Activated CD4-positive, alpha-beta T cell treated with anti-CD3 and anti-CD28 coated beads for 48 hours (primary cell): ENCODE measurements at regions not wholly inside any gene's neighbourhood (a gene's known extent, or its start where the extent isn't known, plus 50 kb on each side); places are given as distances from the start of the nearest gene placed in this dataset.
"Not testable (repeated sequence)": the region's sequence is repeated elsewhere in the genome, so short reads cannot be mapped to it uniquely, and the experiment has no call there.

ENCODE experiments used
- DNase-seq: peaks from one replicate; pipeline ENCODE4 v3.0.0-alpha.2; 2020

DNA sequence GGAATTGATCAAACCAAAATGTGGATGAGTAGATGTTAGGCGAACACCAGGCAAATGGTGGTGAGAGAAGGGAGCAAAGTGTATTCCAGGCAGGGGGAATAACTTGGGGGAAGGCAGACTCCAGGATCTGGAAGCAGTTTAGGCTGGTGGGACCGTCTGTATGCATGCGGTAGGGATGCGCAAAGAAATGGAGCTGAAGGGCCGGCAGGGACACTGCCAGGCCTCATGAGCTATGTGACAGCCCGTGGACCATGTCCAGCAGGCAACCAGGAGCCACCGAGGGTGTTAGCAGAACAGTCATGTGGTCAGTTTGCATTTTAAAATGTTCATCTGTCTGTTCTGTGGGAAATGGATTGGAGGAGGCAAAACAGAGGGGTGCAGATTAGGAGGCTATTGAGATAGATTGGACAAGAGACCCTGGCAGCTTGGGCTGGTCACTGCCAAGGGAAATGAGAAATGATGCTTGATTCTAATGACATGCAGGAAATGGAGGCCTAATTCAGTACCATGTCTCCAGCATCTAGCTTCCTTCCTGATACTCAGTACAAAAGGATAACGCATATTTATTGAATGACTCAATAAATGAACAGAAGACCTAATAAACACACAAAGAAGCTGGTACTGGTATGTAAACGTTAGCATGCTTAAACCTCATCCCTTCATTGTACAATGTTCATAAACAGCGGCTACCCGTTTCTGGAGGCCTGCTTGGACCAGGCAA lies 412.4 kb downstream of the BUD13 start:
- no peak for DNase-seq

DNA sequence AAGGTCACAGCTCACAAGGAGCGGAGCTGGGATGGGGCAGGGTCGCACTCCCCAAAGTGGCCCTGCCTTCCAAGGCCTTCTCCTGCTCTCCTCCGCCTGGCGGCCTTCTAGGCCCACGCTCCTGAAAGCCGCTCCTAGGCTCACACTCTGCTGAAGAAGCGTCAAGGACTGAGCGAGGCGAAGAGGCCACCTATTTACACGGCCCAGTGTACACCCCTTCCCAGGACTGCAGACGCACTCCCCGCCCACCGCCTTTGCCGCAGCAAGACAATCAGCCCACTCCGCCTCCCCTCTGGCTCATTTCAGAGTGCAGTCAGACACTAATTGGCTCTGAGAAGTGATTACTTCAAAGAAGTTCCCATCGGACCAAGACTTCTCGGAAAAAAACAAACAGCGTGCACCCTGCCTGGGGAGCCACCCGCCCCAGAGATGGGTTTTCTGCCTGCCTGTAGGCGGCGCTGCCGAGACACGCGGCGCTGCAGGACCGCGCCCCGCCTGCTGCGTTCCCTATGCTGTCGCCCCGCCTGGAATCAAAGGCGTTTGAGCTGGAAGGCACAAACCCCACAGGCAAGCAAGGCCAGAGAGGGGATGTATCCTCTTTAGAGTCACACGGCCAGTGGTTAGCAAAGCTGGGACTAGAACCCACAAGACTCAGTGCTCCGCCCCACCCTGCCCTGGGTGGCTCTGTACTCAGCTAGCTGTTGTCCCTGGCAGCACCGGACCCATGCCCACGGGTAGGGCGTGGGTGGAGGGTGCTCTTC lies 414.8 kb downstream of the BUD13 start:
- peak; percentile 9 for DNase-seq

DNA sequence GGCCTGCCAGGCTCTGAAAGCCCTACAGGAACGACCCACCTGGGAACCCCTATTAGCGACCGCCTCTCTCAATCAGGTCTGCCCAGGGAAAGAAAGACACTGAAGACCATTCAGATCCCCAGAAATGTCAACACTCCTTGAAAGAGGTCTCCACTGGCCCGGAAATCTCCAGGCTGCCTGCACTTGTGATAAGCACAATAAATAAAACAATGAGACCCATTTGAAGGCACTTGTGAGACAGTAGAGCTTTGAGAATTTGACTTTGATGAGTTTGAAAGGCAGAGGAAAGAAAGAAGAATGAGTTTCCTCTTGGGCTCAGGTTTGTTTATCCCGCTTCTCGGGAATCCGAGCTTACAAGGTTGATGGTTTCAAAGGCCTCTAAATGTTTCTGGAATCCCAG lies 416.3 kb downstream of the BUD13 start:
- DNase-seq: no peak

DNA sequence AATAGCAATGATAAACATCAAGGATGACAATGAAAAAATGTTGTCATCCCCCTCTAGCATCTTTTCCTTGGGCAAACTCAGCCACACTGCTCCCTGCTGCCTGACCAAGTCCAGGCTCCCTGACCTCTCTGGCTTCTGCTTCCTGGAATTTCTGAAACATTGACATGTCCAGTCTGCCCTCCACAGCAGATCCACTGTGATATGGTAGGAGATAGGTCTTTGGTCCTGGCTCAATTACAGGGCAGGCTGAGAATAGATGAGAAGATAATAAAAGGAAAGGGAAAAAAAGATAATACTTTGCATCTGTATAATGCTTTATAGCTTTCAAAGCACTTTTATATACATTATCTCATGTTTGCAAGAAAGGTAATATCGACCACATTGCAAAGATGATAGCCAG lies 417.7 kb downstream of the BUD13 start:
- no peak for DNase-seq

DNA sequence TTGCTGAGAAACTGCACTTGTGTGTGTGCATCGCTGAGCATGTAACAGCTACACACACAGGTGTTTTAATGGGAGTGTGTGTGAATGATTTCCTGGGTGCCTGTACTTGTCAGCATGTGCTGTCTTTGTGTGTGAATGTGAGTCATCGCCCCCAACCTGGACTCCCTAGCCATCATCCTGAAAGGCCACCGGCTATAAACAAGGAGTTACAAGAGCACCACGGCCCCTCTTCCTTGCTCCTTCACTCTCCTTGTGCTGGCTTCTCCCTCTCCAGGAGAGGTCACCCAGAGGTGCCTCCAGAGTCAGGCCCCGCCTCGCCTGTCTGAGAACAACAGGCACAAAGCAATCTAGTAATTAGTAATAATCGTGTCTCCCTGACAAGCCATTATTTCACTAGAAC lies 419.2 kb downstream of the BUD13 start:
- DNase-seq: no peak

DNA sequence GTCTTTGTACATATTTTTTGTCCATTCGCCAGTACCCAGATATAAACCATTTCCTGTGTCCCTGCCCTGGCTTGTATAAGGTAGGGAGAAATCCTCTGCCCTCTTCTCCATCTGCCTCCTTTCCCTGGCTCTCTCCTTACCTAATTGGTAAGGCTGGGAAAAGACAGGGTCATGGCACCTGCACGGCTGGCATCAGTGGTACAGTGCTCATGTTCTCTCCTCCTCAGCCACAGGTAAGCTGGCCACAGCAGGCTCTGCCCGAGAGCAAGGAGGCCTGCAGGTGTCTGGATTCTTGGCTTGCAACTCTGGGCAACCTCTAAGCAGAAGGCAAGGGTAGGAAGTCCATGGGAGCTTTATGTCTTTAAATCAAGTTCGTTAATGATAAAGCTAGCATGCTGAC lies 419.9 kb downstream of the BUD13 start:
- no peak for DNase-seq

DNA sequence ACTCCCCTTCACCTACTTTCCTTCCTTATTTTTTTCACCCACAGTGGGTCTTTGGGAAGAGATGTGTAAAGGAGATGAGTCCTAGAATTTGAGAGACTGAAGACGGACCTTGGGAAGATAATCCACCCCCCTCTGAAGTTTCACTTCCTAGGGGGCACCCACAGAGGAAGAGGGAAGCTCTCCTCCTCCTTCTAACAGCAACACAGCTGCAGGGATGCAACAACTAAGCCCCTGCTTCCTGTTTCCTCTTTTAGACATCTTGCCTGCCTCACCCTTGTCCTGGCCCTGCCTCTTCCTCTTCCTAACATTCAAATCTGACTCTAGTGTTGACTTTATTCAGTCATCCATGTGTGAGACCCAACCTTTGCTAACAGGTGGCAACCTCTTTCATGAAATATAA lies 424.6 kb downstream of the BUD13 start:
- DNase-seq: no peak

DNA sequence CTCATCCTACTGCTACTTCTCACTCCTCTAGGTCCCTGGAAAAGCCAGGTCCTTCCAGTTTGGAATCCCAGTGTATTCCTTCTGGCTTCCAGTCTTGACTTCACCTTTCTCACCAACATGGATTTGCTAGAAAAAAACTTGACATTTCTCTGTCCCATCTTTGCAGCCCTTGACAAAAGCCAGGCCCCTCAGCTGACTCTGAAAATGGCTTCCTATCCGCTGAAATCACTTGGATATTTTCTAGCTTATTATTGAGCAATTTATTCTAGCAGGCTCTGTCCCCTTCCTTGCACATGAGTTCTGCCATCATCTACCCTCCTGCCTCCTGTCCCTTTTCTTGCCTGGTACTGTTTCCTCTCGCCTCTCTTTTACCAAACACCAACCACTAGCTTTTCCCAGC lies 427.2 kb downstream of the BUD13 start:
- DNase-seq: no peak

DNA sequence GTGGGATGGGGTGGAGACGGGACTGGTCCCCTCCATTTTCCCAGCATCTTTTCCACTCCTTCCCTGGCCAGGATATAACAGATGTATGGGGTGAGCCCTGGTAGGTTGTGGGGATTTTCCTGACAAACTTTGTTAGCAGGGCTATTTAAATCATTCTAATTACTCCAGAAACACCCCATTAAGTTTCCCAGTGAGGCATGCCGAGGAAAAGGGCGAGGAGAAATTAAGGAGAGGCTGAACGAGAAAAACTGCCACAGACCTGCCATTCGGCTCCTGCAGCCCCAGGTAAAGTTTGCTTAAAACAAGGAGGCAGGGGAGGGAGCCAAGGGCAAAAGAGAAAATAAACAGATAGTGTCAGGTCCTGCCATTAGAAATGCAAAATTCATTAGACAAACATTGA lies 428.2 kb downstream of the BUD13 start:
- DNase-seq: no peak

DNA sequence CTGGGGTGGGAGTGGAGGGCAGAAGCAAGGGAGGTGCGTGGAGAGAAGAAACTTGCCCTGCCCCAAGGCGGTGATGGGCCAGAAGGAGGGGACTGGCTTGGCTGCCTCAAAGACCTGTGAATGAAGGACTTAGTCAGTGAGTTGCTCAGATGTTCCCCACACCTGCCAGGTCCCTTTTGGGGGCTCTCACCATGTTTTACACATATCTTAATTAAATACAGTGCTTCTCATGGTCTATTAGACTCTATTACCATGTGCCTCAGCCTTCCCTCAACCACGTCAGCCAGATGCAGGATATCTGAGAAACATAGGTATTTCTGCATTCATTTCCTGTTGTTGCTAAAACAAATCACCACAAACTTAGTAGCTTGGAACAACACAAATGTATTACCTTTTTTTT lies 429.5 kb downstream of the BUD13 start:
- DNase-seq: no peak

DNA sequence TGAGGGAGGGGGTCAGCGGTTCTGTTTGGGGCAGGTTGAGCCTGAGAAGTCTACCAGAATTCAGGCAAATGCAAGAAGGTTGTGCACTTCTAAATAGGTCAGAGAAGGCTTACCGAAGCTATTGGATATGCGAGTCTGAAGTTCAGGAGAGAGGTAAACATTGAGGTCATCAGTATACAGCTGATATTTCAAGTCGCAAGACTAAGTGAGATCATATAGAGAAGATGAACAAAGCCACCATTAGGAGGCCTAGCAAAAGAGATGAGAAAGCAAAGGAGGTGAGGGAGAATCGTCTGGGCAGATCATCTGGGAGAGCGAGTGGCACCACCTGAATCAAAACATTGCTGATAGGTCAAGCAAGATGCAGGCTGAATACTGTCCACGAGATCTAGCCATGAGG lies 430.6 kb downstream of the BUD13 start:
- DNase-seq: no peak

DNA sequence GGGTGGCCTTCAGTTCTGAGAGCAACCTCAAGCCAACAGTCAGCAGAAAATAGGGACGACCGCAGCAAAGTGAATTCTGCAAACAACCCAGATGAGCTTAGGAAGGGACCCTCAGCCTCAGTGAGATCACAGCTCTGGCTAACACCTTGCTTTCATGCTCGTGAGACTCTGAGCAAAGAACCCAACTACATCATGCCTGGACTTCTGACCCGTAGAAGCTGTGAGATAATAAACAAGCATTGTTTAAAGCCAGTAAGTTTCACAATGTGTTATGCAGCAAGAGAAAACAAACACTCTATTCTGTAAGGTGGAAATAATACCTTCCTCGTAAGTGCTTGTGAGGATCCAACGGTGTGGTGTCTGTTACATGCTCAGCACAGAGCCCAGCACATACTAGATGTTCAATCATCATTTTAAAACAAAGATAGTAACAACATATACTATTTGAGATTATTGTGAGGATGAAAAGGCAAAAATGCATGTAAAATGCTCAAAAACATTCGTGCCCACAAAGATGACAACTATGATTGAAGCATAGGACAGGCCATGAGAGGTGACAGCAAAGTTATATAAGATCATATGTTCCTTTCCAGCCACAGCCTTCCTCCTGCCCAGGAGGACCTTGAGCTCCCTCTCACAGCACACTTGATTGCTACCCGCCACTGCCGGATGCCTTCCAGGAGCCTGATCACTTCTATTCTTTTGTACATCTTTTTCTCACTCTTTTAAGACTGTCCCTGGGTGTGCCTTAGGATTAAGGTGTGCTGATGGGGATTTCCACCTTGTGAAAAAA lies 433.3 kb downstream of the BUD13 start:
- no peak for DNase-seq

DNA sequence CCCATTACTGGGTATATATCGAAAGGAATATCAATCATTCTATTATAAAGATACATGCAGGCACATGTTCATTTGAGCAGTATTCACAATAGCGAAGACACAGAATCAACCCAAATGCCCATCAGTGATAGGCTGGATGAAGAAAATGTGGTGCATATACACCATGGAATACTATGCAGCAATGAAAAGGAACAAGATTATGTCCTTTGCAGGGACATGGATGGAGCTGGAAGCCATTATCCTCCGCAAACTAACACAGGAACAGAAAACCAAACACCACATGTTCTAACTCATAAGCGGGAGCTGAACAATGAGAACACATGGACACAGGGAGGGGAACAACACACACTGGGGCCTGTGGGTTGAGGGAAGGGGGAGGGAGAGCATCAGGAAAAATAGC lies 434.3 kb downstream of the BUD13 start:
- not testable (repeated sequence) for DNase-seq

DNA sequence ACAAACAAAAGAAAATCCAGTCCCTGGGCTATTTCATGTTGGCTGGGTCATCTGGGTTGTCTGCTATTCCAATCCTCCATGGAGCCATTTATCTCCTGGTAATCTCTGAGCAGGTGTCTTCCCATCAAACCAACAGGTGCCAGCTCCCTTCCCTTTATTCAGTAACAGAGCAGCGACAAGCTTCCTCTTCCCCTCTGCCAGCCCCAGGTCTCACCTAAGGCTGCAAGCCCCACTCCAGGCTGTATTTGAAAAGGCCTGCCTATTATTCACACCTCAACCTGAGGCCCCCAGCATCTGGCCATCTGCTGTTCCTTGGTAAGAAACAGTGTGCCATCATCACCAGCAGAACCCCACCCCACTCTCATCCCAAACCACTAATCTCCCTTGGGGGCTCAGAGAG lies 436.2 kb downstream of the BUD13 start:
- no peak for DNase-seq

DNA sequence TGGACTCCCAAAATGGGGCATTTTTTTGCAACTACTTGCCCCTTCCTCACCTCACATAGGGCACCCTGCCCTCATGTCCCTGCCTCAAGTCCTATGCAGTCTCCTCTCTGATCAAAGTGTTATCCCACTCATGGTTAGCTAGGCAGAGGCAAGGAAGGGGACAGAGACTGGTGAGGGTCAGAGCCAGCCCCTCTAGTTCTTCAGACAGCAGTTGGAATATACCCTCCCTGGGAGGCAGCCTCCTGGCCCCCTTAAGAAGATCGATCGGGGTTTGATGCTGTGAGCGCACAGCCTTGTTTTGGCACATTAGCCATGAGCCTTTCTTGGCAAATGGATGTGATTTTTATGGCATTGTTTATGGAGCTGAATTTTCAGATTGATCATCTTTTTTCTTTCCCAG lies 436.9 kb downstream of the BUD13 start:
- no peak for DNase-seq

DNA sequence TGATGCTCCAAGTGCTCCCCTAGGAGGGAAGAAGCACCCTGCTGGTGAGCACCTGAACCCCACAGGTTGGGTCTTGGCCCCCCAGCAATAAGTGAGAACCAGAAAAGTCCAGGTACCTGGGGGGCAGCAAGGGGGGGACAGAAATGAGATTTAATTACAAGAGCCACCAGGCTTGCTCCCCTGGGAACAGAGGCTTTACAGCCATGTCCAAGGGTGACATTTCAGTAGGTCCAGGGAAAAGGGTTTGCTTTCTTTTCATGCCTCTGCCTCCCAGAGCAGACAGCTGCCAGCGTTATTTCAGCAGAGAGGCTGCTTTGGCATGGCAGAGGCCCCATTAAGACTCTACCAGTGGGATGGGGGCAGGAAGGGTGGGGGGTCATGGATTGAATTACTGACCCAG lies 437.7 kb downstream of the BUD13 start:
- no peak for DNase-seq

DNA sequence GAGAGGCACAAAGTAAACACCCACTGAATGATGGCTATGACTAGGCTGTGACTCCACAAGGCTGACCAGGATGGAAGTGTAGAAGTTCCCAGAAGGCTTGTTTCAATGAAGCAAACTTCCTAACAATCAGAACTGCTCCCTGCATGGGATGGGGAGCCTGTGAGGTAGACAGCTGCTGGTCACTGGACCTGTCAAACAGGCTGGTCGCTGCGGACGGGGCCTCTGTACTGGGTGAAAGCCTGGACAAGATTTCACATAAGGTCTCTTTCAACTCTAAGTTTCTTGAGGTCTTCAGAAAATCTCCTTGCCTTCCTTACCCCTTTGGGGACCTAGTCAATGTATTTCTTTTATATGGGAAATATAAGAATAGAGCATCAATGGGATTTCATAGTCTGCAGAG lies 438.2 kb downstream of the BUD13 start:
- no peak for DNase-seq

DNA sequence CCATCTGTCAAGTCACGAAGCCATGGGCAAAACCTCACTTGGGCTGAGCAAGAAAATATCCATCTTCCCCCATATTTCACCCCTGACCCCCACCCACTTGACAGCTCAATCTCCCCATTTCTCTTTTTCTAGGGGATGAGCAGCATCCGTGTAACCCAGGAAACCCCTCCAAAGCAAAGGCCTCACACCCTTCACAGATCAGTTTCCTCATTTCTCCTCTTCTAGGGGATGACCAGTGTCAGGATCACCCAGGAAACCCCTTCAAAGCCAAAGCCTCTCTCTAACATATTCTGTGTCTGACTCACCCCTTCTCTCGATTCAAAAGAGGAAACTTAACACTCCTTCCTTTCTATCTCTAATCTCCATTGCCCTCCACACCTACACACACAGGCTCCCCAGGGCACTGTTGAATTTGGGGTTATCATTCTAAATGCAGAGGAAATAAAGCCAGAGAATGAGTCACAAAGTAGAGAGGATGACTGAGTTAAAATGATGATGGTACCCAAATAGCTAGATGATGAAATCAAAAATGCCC lies 439.7 kb downstream of the BUD13 start:
- no peak for DNase-seq

DNA sequence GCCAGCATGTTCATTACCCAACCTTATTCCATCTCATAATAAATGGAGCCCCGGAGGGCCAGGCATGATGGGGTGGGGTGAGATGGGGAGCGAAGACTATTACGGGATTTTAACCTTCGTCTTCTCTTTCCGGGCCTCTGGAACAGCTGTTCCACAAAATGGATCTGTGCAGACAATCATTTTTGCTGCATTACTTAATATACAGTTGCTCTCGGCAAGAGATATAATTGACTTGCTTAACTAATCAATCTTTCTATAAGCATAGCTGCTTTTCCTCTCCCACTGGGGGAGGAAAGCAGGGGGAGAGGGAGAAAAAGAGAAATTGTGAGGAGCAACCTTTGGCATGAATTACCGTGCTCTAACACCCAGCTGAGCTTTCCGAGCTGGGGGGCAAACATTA lies 440.4 kb downstream of the BUD13 start:
- no peak for DNase-seq

DNA sequence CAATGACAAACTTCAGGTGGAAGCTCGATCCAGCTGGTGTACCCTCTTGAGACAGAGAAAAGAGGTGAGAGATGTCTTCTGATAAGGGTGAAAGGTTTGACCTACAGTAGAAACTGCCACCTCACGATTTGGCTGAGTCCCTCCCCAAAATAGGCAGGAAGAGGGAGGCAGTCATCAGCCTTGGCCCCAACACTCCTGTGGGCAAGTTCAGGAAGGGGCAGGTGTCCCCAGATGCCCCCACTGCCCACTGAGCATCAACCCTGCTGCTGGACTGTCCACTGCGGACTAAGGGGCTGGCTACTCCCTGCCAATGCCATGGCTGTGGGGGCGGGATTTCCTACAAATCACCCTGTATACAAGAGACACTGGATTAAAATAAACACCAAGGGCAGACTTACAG lies 441.4 kb downstream of the BUD13 start:
- no peak for DNase-seq

DNA sequence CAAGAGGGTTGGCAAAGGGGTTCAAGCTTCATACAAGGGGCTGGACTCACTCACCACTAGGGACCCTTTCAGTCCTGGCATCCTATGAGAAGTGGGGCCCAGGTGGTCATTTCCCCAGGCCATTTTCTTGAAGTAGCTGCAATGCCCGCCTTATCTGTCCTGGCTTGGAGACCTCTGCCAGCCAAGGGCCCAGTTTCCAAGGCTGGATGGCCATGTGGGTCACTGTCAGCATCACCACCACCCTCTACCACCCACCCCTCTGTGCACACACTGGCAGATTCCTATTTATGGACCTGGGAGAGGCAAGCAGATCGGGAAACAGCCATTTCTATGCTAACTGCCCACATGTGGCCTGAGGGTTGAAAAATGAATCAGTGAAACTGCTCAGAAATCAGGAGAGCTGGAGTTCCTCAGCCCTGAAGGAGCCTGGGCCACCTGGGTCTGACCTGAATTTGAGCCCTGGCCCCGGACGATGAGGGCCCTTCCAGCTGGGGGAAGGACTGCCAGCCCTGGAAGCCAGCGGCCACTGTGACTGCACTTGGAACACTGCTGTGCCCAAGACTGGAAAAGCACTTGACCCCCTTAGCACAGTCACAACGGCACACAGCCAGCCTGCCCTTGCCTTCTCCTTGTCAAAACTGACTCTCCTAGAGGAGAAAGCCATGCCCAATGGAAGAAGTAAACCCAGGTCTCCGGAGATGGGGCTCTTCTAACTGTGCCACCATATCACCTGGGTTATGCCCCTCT lies 442.2 kb downstream of the BUD13 start:
- DNase-seq: no peak

DNA sequence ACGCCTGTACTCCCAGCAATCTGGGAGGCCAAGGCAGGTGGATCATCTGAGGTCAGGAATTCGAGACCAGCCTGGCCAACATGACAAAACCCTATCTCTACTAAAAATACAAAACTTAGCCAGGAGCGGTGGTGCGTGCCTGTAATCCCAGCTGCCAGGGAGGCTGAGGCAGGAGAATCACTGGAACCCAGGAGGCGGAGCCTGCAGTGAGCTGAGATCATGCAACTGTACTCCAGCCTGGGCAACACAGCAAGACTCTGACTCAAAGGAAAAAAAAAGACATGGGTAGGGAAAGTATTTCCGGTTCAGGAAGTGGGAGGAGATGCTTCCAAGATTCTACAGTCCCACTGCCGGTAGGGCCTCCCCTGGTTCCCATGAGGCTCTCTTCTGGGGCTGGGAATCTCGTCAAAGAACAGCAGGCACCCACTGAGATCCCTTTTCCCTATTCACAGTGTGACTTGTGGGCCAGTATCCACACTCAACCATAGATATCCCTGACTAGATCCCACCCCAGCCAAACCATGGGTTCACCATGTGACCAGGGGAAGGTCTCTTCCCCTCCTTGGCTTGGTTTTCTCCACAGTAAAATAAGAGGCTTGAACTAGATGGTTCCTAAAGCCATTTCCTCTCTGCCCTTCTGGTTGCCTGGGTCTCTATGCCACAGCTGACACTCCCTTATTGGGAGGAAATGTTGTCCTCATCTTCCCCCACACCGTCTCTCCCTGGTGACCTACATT lies 443.3 kb downstream of the BUD13 start:
- DNase-seq: no peak
